ENCODE measurements at regions not wholly inside any gene's neighbourhood (a gene's known extent, or its start where the extent isn't known, plus 50 kb on each side); places are given as distances from the start of the nearest gene placed in this dataset.

GRCh38 chr3:25153136-25153535 is 274.9 kb upstream of the RARB start:
- TF ChIP-seq POLR2AphosphoS5 (IDR thresholded peaks at IDR 0.05; ENCODE audit: insufficient read depth, low read depth, low read length) (no peak), CTCF (IDR thresholded peaks at IDR 0.05; ENCODE audit: extremely low read depth in 1 of 2, insufficient read depth in 1 of 2, low read depth in 1 of 2, low read length in 2 of 2) (no peak), MAX (IDR thresholded peaks at IDR 0.05; ENCODE audit: insufficient read depth, insufficient read length) (no peak), EZH2 (IDR thresholded peaks at IDR 0.05; ENCODE audit: borderline replicate concordance, low read depth, low read length, severe bottlenecking) (no peak), POLR2A (IDR thresholded peaks at IDR 0.05; ENCODE audit: low read depth, low read length) (no peak), JUN (IDR thresholded peaks at IDR 0.05; ENCODE audit: borderline replicate concordance, insufficient read depth, insufficient read length, low read depth) (no peak), MYC (IDR thresholded peaks at IDR 0.05; ENCODE audit: low read depth, low read length) (no peak)

All from endothelial cell of umbilical vein (primary cell).